ENCODE measurements at regions not wholly inside any gene's neighbourhood (a gene's known extent, or its start where the extent isn't known, plus 50 kb on each side); places are given as distances from the start of the nearest gene placed in this dataset.

GRCh38 chr11:17152306-17152705 lies 55.5 kb downstream of the PIK3C2A start:
- TF ChIP-seq, protein P1, sequence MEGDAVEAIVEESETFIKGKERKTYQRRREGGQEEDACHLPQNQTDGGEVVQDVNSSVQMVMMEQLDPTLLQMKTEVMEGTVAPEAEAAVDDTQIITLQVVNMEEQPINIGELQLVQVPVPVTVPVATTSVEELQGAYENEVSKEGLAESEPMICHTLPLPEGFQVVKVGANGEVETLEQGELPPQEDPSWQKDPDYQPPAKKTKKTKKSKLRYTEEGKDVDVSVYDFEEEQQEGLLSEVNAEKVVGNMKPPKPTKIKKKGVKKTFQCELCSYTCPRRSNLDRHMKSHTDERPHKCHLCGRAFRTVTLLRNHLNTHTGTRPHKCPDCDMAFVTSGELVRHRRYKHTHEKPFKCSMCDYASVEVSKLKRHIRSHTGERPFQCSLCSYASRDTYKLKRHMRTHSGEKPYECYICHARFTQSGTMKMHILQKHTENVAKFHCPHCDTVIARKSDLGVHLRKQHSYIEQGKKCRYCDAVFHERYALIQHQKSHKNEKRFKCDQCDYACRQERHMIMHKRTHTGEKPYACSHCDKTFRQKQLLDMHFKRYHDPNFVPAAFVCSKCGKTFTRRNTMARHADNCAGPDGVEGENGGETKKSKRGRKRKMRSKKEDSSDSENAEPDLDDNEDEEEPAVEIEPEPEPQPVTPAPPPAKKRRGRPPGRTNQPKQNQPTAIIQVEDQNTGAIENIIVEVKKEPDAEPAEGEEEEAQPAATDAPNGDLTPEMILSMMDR (conservative IDR thresholded peaks at IDR 0.05; ENCODE audit: low read length), result no peak
- TF ChIP-seq EZH2phosphoT487 (IDR thresholded peaks at IDR 0.05; ENCODE audit: borderline replicate concordance, low read depth, low read length), result no peak

Measured in OCI-LY7 (cell line).